HPDE6-E6E7 (cell line): ENCODE measurements at regions not wholly inside any gene's neighbourhood (a gene's known extent, or its start where the extent isn't known, plus 50 kb on each side); places are given as distances from the start of the nearest gene placed in this dataset.

Source experiments
- DNase-seq: peaks from one replicate; pipeline ENCODE4 v3.0.0; 2011; ENCODE audit warnings: missing footprints; ENCODE audit errors: extremely low spot score

GRCh38 chr15:95228856-95229555 lies 997.6 kb downstream of the MCTP2 start:
- no peak for DNase-seq

- DNase-seq = no peak
Measured at GRCh38 chr15:95235033-95235432, 1003.7 kb downstream of the MCTP2 start.

DNA sequence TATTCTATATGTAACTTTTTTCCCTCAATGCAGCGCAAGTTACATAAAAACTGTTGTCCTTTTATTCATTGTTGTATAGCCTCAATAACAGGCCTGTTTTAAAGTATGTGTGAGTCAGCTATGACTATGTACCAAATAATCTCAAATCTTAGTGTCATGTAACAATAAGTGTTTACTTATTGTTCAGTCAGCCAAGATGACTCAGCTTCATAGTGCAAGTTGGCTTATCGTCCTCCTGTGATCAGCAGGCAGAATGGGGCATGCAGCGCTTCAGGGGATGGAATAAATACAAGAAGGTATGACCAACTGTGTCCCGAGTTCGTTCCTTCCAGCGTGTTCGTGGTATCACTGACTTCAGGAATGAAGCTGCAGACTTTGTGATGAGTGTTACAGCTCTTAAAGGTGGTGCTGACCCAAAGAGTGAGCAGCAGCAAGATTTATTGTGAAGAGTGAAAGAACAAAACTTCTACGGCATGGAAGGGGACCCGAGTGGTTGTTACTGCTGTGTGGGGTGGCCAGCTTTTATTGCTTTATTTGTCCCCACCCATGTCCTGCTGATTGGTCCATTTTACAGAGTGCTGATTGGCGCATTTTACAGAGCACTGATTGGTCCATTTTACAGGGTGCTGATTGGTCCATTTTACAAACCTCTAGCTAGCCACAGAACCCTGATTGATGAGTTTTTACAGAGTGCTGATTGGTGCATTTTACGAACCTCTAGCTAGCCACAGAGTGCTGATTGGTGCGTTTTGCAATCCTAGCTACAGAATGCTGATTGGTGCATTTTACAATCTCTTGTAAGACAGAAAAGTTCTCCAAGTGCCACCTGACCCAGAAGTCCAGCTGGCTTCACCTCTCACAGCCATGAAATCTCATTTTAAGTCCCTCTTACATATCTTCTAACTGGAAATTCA lies 1016.0 kb downstream of the MCTP2 start:
- DNase-seq = peak; percentile 91

DNA sequence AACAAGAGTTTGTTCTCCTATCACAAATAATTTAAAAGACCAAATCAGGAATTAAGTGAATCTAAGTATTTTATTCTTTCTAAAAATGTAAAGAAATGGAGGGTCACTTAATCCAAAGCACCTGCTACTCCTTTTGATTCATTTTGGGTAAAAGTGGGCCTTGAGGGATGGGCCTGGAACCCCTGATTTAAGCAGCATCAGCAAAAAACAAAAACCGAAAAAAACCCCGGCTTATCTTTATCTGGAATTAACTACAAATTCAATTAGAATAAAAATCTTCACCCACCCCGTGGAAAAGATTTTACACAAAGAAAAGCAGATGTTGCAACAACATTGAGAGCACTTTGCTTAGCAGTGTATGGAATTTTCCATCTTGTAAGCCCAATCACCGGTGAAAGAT lies 1018.2 kb downstream of the MCTP2 start:
- no peak for DNase-seq

DNA sequence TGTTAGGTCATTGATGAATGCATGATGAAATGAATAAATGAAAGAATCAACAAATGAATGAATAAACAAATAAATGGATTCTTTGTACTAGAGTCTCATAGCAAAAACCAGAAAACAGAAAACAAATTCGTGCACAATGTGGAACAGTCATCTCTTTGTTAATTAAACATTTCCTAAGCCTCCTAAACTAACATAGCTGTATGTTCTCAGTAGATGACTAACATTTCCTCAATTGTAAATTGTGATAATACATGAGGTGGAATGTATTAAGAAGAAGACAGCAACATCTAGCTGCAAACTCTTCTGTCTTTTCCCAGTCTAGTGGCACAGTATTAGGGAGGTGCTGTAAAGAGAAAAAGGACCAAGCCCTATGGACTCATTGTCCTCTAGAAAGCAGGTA lies 1021.0 kb downstream of the MCTP2 start:
- DNase-seq = no peak

DNA sequence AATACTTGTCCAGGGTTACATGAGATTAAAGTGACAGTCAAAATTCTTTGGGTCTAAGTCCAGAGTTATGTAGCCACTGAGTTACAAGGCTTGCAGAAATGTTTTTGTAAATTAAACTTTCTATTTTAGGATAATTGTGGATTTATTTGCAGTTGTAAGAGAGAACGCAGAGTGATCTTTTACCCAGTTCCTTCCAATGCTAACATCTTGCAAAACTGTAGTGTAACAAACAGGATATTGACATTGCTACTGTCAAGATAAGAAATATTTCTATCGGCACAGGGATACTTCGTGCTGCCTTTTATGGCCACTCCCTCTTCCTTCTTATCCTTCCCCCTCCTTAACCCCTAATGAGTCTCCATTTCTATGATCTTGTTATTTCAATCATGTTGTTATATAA lies 1022.9 kb downstream of the MCTP2 start:
- DNase-seq = no peak

- peak; percentile 44 for DNase-seq
Measured at GRCh38 chr15:95259513-95259912, 1028.2 kb downstream of the MCTP2 start.

DNA sequence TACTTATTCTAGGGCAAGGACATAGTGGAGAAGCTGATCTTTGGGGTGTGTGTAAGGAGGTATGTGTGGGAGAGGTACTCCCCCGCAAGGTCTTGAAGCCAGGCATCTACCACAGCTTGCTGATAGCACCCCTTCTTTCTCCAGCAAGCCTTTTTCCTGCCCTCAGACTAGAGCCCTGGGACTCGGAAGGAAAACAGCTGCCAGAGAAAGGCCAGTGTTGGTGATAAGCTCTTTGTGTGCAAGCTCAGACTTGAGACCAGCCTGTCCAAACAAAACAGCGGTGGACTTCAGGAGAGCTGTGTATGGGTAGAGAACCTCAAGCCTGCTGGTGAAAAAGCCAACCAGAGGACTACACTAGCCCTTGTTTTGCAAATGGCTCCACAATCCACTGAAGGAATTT lies 1028.6 kb downstream of the MCTP2 start:
- DNase-seq = peak; percentile 36

DNA sequence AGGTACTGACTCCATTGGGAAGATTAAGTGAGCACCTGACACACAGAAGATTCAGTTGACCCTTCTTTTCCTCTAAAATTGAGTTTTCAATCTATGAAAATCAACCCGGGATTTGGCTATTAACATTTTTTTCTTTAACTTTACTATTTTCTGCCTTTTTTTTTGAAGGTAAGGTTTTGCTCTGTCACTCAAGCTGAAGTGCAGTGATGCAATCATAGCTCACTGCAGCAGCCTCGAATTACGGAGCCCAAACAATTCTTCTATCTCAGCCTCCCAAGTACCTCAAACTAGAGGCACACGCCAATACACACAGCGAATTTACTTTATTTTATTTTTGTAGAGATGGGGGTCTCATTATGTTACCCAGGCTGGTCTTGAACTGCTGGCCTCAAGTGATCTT lies 1029.5 kb downstream of the MCTP2 start:
- DNase-seq = no peak

- DNase-seq = no peak
Measured at GRCh38 chr15:95261546-95261945, 1030.2 kb downstream of the MCTP2 start.

DNA sequence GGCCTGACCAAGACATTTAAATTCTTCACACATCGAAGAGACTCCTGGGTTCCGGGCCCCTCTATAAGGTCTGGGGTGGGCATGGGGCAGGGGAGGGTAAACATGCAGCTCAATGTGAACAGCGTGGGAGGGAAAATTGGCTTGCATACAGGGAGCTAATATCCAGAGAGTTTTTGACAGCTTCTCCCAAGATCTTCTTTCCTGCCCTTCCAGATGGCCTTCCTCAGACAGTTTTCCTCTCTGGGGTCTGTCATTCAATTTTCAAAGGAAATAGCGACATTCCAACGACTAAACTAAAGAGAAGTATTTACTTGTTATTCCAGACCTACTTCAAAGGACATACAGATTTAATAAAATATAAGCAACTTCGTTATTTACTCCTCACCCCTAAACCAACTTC lies 1030.6 kb downstream of the MCTP2 start:
- DNase-seq = no peak

GRCh38 chr15:95262866-95263564 lies 1031.7 kb downstream of the MCTP2 start:
- DNase-seq = no peak

DNA sequence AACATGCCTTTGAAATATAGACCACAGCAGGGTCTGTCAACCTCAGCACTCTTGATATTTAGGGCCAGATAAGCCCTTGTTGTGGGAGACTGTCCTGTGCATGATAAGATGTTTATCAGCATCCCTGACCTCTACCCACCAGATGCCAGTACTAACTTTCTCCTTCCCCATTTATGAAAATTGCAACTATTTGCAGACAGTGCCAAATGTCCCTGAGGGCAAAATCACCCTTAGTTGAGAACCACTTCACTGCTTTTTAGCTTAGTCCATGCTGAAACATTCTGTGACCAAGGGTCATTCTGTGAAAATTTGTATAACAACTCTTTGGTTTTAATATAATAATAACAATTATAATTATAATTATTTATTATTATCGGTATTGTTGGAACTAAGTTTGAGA lies 1032.4 kb downstream of the MCTP2 start:
- no peak for DNase-seq

DNA sequence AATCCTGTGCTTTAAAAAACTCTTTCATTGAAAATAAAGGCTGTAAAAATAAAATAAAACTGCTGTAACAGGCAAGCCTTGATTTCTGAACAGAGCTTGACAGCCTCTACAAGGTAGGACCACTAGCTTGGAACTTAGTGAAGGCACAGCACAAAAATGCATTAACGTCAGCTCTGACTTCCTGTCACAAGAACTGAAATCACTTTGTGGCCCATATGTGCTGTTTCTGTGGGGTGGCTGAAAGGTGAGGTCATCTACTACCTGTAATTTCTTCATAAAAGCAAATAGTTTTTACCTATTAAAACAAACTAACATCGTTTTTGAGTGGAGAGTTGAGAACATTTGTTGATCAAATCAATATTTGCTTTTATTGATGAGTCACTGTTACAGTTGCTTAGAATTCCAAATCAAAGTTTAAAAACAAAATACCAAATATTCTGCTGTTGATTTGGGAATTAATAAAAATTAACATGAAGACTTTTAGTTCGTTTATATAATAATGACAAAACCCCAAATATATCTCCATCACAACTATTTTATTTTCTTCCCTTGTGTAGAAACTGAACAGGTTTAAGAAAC lies 1034.1 kb downstream of the MCTP2 start:
- DNase-seq = no peak

- DNase-seq = no peak
Measured at GRCh38 chr15:95266451-95267061, 1035.2 kb downstream of the MCTP2 start.

- DNase-seq = no peak
Measured at GRCh38 chr15:95267481-95267880, 1036.1 kb downstream of the MCTP2 start.

DNA sequence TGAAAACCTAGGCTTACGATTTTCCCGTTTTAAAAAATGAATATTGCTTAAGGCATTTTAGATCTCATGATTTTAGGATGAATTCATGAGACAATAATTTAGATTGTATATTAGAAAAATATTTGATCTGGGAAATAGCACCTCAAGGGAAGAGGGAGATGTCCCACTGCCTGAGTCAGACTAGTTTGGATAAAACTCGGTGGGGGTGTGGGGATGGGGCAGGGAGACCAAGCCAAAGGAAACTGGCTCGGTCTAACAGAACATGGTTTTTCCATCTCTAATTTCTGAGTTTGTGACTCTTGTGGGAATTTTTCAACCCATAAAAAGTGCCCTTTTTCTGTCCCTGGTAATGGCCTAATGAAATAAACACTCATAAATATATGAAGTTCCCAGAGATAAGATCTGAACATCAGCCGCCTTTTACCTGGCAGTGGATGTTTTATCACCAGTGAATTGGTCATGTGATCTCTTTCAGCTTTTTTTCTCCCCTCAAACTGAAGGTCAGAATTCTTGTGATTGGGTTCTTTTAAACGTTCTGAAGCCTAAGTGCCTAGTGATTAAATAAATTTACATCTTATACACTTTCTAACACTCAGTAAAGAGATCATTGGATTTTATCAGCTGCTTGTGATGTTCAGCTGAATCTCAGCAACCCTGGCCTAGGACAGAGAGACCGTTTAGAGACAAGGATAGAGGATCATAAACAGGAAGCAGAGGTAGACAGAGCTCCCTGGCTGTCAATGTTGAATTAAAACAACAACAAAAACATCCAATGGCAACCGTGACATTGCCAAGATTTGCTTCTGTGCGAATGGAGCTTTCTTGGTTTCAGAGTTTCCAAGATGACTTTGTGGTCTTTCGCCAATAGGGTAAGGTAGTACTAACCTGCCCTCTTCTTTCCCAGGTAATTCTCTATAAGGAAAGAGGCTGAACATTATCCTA lies 1038.2 kb downstream of the MCTP2 start:
- no peak for DNase-seq

DNA sequence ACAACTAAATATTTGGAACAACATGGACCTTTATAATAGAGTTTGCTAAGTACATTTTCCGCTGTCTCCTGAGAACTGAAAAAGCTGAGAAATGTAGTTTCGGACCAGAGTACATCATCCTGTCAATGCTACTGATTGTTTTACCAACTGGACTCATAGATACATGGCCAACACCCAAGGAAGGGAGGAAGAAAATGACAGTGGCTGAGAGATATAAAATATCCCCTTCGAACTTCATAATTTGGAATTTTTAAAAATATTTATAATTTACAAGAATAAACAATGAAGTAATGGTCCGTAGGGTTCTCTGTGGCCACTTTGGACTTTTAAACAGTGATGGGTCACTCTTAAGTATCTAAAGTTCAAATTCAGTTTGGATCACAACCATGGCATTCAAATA lies 1042.7 kb downstream of the MCTP2 start:
- DNase-seq = no peak

DNA sequence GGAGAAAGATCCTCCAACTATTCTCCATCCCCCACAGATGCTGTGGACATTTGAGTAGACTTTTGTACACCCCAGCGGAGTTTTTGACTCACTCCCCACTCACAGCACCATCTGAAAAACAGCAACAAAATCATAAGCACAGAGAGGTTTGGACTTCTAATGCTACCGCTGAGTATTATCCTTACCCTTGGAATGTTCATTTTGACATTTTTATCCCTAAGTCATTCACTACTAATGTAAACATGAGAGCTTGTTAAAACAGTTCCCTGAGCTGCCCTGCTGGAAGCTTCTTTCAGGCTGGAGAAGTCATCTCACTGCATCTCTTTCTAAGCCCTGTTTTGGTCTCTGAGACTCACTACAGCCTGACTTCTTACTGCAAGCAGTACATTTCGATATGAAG lies 1045.9 kb downstream of the MCTP2 start:
- no peak for DNase-seq

GRCh38 chr15:95278532-95279245 lies 1047.3 kb downstream of the MCTP2 start:
- DNase-seq = no peak
